Neural crest cell (in vitro differentiated cells): ENCODE measurements at regions not wholly inside any gene's neighbourhood (a gene's known extent, or its start where the extent isn't known, plus 50 kb on each side); places are given as distances from the start of the nearest gene placed in this dataset.

Source experiments
- DNase-seq: peaks from one replicate; pipeline ENCODE4 v3.0.0; 2021; ENCODE audit warnings: low read depth, mixed read lengths, low spot score
- H3K27ac Mint-ChIP-seq: one replicate; pipeline ENCODE4 v1.8.0; 2021; ENCODE audit warnings: mild to moderate bottlenecking, mixed read lengths; ENCODE audit not compliant: unreplicated experiment
- H3K27me3 Mint-ChIP-seq: 2 replicates; pipeline ENCODE4 v1.8.0; 2021; ENCODE audit warnings: low read depth, mild to moderate bottlenecking, mixed read lengths
- H3K36me3 Mint-ChIP-seq: 2 replicates; pipeline ENCODE4 v1.8.0; 2021; ENCODE audit warnings: low read depth, mild to moderate bottlenecking, mixed read lengths
- H3K4me1 Mint-ChIP-seq: 2 replicates; pipeline ENCODE4 v1.8.0; 2021; ENCODE audit warnings: mixed read lengths
- H3K4me3 Mint-ChIP-seq: one replicate; pipeline ENCODE4 v1.8.0; 2021; ENCODE audit warnings: mild to moderate bottlenecking, mixed read lengths
- H3K9me3 Mint-ChIP-seq: 2 replicates; pipeline ENCODE4 v1.8.0; 2021; ENCODE audit warnings: mixed read lengths
- TF ChIP-seq, protein P1 (sequence below): fragments of 200-600 bp; sonication (generic); conservative IDR thresholded peaks from 2 replicates; pipeline ENCODE4 v1.5.0; 2021; ENCODE audit warnings: antibody characterized with exemption, mild to moderate bottlenecking

DNA sequence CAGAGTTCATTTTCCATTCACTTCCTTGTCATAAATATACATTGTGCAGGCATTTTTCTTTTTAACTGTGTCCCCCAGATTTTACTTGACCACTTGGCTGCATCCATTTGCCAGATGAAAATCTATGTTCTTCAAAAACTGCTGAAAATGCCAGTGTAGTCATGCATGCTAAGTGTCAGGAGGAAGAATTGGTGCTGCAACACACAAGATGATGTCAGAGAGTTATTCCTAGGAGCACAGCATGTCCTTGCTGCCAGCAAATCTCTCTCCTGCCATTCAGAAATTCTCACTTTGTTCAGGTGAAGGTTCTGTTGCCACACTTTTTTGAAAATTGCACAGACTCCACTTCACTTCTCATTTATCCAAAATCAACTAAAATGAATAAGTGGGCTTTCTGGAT lies 106.4 kb upstream of the MAGI3 start:
- Mint-ChIP-seq H3K9me3 (no peaks in the 10 kb centered on the region), H3K27ac (no peak overlapping the region), H3K36me3 (no peaks in the 10 kb centered on the region), H3K4me3 (no peak overlapping the region), H3K27me3 (peaks cover 3% of the 10 kb centered on the region), H3K4me1 (peaks cover 6% of the 10 kb centered on the region)
- no peak for DNase-seq
- TF ChIP-seq, protein P1, sequence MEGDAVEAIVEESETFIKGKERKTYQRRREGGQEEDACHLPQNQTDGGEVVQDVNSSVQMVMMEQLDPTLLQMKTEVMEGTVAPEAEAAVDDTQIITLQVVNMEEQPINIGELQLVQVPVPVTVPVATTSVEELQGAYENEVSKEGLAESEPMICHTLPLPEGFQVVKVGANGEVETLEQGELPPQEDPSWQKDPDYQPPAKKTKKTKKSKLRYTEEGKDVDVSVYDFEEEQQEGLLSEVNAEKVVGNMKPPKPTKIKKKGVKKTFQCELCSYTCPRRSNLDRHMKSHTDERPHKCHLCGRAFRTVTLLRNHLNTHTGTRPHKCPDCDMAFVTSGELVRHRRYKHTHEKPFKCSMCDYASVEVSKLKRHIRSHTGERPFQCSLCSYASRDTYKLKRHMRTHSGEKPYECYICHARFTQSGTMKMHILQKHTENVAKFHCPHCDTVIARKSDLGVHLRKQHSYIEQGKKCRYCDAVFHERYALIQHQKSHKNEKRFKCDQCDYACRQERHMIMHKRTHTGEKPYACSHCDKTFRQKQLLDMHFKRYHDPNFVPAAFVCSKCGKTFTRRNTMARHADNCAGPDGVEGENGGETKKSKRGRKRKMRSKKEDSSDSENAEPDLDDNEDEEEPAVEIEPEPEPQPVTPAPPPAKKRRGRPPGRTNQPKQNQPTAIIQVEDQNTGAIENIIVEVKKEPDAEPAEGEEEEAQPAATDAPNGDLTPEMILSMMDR = no peak

DNA sequence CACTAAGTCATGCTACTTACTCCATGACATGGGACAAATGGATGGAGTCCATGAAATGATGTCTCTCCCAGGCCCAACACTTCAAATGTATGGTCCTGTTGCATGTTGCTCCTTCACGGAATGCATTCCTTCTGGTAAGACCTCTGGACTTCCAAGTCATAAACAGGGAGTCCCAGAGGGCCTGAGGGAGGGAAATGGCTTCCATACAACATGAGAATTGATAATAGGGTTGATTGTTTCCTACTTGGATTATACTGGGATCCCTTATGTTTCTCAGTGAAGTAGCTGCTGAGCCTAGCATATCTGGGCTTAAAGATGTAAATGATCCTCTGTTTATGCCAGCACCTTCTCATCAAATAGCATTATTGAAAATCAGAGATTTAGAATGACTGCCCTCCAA lies 104.2 kb upstream of the MAGI3 start:
- peaks cover 2% of the 10 kb centered on the region for H3K27me3 Mint-ChIP-seq
- TF ChIP-seq, protein P1 = no peak
- H3K4me3 Mint-ChIP-seq = no peak overlapping the region
- H3K27ac Mint-ChIP-seq = no peak overlapping the region
- peaks cover 6% of the 10 kb centered on the region for H3K4me1 Mint-ChIP-seq
- H3K9me3 Mint-ChIP-seq = no peaks in the 10 kb centered on the region
- no peaks in the 10 kb centered on the region for H3K36me3 Mint-ChIP-seq
- no peak for DNase-seq

DNA sequence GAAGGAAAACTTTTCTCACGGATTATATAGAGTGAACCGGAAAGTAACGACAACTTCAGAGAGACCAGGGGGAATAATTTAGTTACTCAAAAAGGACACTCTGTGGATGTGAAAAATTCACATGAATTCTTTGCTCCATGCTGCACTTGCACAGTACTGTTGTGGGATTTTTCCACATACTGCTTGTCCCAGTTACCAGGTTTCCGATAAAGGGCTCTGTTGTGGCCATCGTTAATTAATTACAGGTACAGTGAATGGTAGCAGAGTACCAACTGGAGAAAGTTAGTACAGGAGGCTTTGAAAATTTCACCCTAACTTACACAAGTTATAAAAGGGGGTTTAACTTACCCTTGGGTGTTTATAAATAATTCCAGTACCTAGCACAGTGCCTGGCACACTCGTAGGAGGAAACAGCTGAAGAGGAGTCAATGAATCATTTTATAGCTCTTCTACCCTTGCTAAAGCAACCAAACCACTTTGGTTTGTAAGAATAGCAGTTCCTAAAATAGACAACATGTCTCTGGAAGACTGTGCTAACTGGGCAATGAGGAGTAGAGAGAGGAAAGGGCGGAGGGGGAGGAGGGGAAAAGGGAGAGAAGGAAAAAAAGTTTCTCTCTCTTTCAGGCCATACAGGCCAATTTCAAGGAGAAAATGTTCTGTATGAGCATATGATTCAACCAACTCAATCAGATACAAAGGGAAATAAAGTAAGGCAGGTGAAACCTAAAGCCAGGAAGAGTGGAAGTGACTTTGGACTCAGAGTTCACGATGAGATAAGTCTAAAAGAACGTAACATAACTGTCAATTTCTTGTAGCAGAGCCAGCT lies 98.3 kb upstream of the MAGI3 start:
- H3K27me3 Mint-ChIP-seq = no peaks in the 10 kb centered on the region
- H3K27ac Mint-ChIP-seq = no peak overlapping the region

DNA sequence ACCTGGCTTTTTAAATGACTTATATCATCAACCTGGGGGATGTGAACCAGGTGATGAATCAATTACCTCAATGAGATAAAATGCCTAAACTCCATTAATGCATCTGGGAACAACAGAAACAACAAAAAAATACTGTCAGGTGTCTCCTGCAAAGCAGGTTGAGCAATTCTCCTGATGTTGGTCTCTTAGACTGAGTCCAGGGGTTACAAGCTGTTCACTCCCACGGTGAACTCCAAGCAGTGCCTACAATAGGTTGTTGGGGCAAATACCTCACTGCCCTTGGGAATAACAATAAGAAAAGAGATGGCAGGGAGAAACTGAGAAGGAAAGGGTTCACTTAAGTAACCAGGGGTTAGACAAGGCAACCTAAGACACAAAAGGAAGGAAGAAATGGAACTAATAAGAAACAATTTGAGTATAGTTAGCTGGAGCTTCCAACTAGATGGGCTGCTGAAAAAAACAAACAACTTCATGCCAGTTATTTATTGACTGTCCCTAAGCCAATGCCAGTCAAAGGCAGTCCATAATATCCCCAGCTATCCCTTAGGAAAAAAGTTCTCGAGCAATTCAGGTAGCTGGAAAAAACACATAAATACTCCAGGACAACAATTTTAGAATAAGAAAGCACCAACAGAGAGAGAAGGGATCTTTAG lies 97.6 kb upstream of the MAGI3 start:
- H3K4me1 Mint-ChIP-seq = no peaks in the 10 kb centered on the region
- no peaks in the 10 kb centered on the region for H3K36me3 Mint-ChIP-seq
- no peak overlapping the region for H3K27ac Mint-ChIP-seq
- H3K4me3 Mint-ChIP-seq = no peak overlapping the region
- H3K27me3 Mint-ChIP-seq = no peaks in the 10 kb centered on the region
- H3K9me3 Mint-ChIP-seq = no peaks in the 10 kb centered on the region
- TF ChIP-seq, protein P1 = no peak
- DNase-seq = no peak

More for the DNA sequence above, 98.3 kb upstream of the MAGI3 start:
- H3K36me3 Mint-ChIP-seq = no peaks in the 10 kb centered on the region
- H3K4me1 Mint-ChIP-seq = no peaks in the 10 kb centered on the region
- no peaks in the 10 kb centered on the region for H3K9me3 Mint-ChIP-seq
- no peak for DNase-seq
- TF ChIP-seq, protein P1 = no peak
- no peak overlapping the region for H3K4me3 Mint-ChIP-seq

DNA sequence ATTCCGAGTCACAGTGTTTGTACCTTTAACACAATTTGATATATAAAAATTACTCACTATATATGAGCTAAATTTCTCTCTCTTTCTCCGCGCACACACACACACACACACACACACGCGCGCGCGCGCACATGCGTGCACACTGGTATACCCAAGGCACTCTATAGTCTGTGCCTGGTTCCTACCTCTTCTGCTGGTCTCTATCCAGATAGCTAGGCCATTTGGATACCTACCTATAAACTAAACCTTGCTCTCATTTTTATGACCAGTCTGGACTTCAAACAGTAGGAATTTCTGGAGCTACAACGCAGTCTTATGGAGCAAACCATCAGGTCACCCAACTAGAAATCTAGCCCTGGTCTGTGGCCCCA lies 97.1 kb upstream of the MAGI3 start:
- Mint-ChIP-seq H3K27ac (no peak overlapping the region), H3K4me3 (no peak overlapping the region), H3K27me3 (no peaks in the 10 kb centered on the region), H3K36me3 (no peaks in the 10 kb centered on the region), H3K4me1 (no peaks in the 10 kb centered on the region), H3K9me3 (no peaks in the 10 kb centered on the region)
- no peak for DNase-seq
- TF ChIP-seq, protein P1 = no peak
